ENCODE measurements at regions not wholly inside any gene's neighbourhood (a gene's known extent, or its start where the extent isn't known, plus 50 kb on each side); places are given as distances from the start of the nearest gene placed in this dataset.

GRCh38 chr18:26689226-26689879, 141.0 kb upstream of the KCTD1 start:
- Histone ChIP-seq H3K9me1 (replicated peaks; ENCODE audit: control insufficient read depth, extremely low read depth, insufficient read depth, low read length) (no peaks in the 10 kb centered on the region), H3K4me1 (ENCODE audit: control insufficient read depth, extremely low read depth, insufficient read depth, low read length) (no peaks in the 10 kb centered on the region), H3K27me3 (ENCODE audit: control insufficient read depth in 2 of 2, insufficient read depth in 2 of 2, low read length in 2 of 2) (no peaks in the 10 kb centered on the region), H3K4me2 (ENCODE audit: insufficient read depth, low read length) (no peak overlapping the region), H2AFZ (ENCODE audit: low read depth, low read length) (no peak overlapping the region), H3K27ac (ENCODE audit: insufficient read depth, low read depth, low read length) (no peak overlapping the region), H3K9me3 (replicated peaks; ENCODE audit: control insufficient read depth, insufficient read depth, low read length) (no peaks in the 10 kb centered on the region), H3K79me2 (ENCODE audit: control insufficient read depth, insufficient read depth, low read length) (no peaks in the 10 kb centered on the region), H3K9ac (replicated peaks; ENCODE audit: extremely low read depth, insufficient read depth, low read length) (no peak overlapping the region), H3K4me3 (replicated peaks in 1 of 3; ENCODE audit: insufficient read depth in 1 of 3, low read depth in 1 of 3, low read length in 3 of 3) (no peak overlapping the region), H4K20me1 (replicated peaks; ENCODE audit: control insufficient read depth, extremely low read depth, insufficient read depth, low read length) (no peaks in the 10 kb centered on the region), H3K36me3 (ENCODE audit: control insufficient read depth in 2 of 2, extremely low read depth in 1 of 2, insufficient read depth in 2 of 2, low read length in 2 of 2) (no peaks in the 10 kb centered on the region)
- DNase-seq (ENCODE audit: low read depth, low spot score) (no peak), FAIRE-seq (no peak)
- BruUV-seq (replicated peaks): no TSS peak
- dilution Hi-C loops (cut with MboI; ENCODE audit: extremely low pct_ligation_motif_present, low sequenced_read_pairs) (no loop called here), intact Hi-C loops (cut with micrococcal nuclease) (no loop called here)
- ChIA-PET CTCF (no interaction called here), POLR2A (no interaction called here)
- TF ChIP-seq JUN (IDR thresholded peaks at IDR 0.05; ENCODE audit: borderline replicate concordance, insufficient read depth, insufficient read length, low read depth): no peak
- no peak for TF ChIP-seq GATA2 (IDR thresholded peaks at IDR 0.05; ENCODE audit: insufficient read depth, insufficient read length, low read depth, low read length)
- no peak for TF ChIP-seq EZH2 (IDR thresholded peaks at IDR 0.05; ENCODE audit: borderline replicate concordance, low read depth, low read length, severe bottlenecking)
- TF ChIP-seq POLR2A (IDR thresholded peaks at IDR 0.05; ENCODE audit: low read depth, low read length): no peak
- no peak for TF ChIP-seq MAX (IDR thresholded peaks at IDR 0.05; ENCODE audit: insufficient read depth, insufficient read length)
- TF ChIP-seq POLR2AphosphoS5 (IDR thresholded peaks at IDR 0.05; ENCODE audit: insufficient read depth, low read depth, low read length): no peak
- TF ChIP-seq MYC (IDR thresholded peaks at IDR 0.05; ENCODE audit: low read depth, low read length): no peak

- ChIA-PET CTCF (no interaction called here), POLR2A (no interaction called here)
- Histone ChIP-seq H3K36me3 (ENCODE audit: control insufficient read depth in 2 of 2, extremely low read depth in 1 of 2, insufficient read depth in 2 of 2, low read length in 2 of 2) (no peaks in the 10 kb centered on the region), H3K27me3 (ENCODE audit: control insufficient read depth in 2 of 2, insufficient read depth in 2 of 2, low read length in 2 of 2) (no peaks in the 10 kb centered on the region), H3K9me1 (replicated peaks; ENCODE audit: control insufficient read depth, extremely low read depth, insufficient read depth, low read length) (no peaks in the 10 kb centered on the region), H3K9me3 (replicated peaks; ENCODE audit: control insufficient read depth, insufficient read depth, low read length) (no peaks in the 10 kb centered on the region), H3K79me2 (ENCODE audit: control insufficient read depth, insufficient read depth, low read length) (no peaks in the 10 kb centered on the region), H3K4me2 (ENCODE audit: insufficient read depth, low read length) (no peak overlapping the region), H3K27ac (ENCODE audit: insufficient read depth, low read depth, low read length) (no peak overlapping the region), H3K9ac (replicated peaks; ENCODE audit: extremely low read depth, insufficient read depth, low read length) (no peak overlapping the region), H2AFZ (ENCODE audit: low read depth, low read length) (no peak overlapping the region), H4K20me1 (replicated peaks; ENCODE audit: control insufficient read depth, extremely low read depth, insufficient read depth, low read length) (no peaks in the 10 kb centered on the region), H3K4me1 (ENCODE audit: control insufficient read depth, extremely low read depth, insufficient read depth, low read length) (no peaks in the 10 kb centered on the region), H3K4me3 (replicated peaks in 1 of 3; ENCODE audit: insufficient read depth in 1 of 3, low read depth in 1 of 3, low read length in 3 of 3) (no peak overlapping the region)
- DNase-seq (ENCODE audit: low read depth, low spot score) (no peak), FAIRE-seq (no peak)
- TF ChIP-seq POLR2AphosphoS5 (IDR thresholded peaks at IDR 0.05; ENCODE audit: insufficient read depth, low read depth, low read length) (no peak), MAX (IDR thresholded peaks at IDR 0.05; ENCODE audit: insufficient read depth, insufficient read length) (no peak), FOS (IDR thresholded peaks at IDR 0.05; ENCODE audit: borderline replicate concordance, insufficient read depth, low read length) (no peak)
- intact Hi-C loops (cut with micrococcal nuclease) (no loop called here), dilution Hi-C loops (cut with MboI; ENCODE audit: extremely low pct_ligation_motif_present, low sequenced_read_pairs) (no loop called here)
- BruUV-seq (replicated peaks): no TSS peak
These were observed 138.2 kb upstream of the KCTD1 start for GRCh38 chr18:26686532-26686931.

Data from endothelial cell of umbilical vein (primary cell).